Naive thymus-derived CD4-positive, alpha-beta T cell (primary cell): ENCODE measurements at regions not wholly inside any gene's neighbourhood (a gene's known extent, or its start where the extent isn't known, plus 50 kb on each side); places are given as distances from the start of the nearest gene placed in this dataset.

ENCODE experiments used
- ATAC-seq: fragments of 150-1000 bp; cut with Tn5 transposase; 2 replicates; pipeline ENCODE4 v1.10.0; 2021; ENCODE audit warnings: mild to moderate bottlenecking, moderate library complexity
- CTCF ChIA-PET: fragments of 350-600 bp; sonication (Branson Sonifier 250); formaldehyde crosslinking; loops from one replicate; lab custom pipeline; 2021; ENCODE audit warnings: antibody characterized with exemption; lab: Charles Lee
- POLR2A ChIA-PET: fragments of 350-600 bp; sonication (Branson Sonifier 250); formaldehyde crosslinking; loops from one replicate; lab custom pipeline; 2021; ENCODE audit warnings: antibody characterized with exemption, inconsistent platforms; lab: Charles Lee
- DNase-seq, 9 donors: peaks; one replicate each; pipeline versions ENCODE4 v3.0.0 to v3.0.0-alpha.2; 2020 to 2022; ENCODE audit warnings: mixed read lengths in 1 of 9
- H3K27ac ChIP-seq: one replicate; pipeline ENCODE4 v1.7.0; 2013; ENCODE audit warnings: mild to moderate bottlenecking, low read depth, low read length, moderate library complexity
- H3K27me3 ChIP-seq, 2 donors: one replicate each; pipeline ENCODE4 v1.7.0; 2013; ENCODE audit warnings: low read length in 2 of 2, mild to moderate bottlenecking in 2 of 2, moderate library complexity in 2 of 2; ENCODE audit not compliant: control insufficient read depth in 2 of 2, insufficient read depth in 2 of 2
- H3K36me3 ChIP-seq, 3 experiments: 1 replicate in 2 of 3; 2 replicates in 1 of 3; pipeline ENCODE4 v1.7.0; 2013; ENCODE audit warnings: low read length in 3 of 3, mild to moderate bottlenecking in 3 of 3, moderate library complexity in 1 of 3; ENCODE audit not compliant: insufficient read depth in 3 of 3, control insufficient read depth in 2 of 3
- H3K4me1 ChIP-seq, 2 donors: one replicate each; pipeline ENCODE4 v1.7.0; 2013; ENCODE audit warnings: low read length in 2 of 2, mild to moderate bottlenecking in 2 of 2, moderate library complexity in 1 of 2; ENCODE audit not compliant: control insufficient read depth in 2 of 2, insufficient read depth in 2 of 2
- H3K4me3 ChIP-seq: 2 replicates; pipeline ENCODE4 v1.7.0; 2013; ENCODE audit warnings: mild to moderate bottlenecking, low read length
- H3K9me3 ChIP-seq, 3 experiments: 1 replicate in 2 of 3; 2 replicates in 1 of 3; pipeline ENCODE4 v1.7.0; 2013; ENCODE audit warnings: low read length in 3 of 3; ENCODE audit not compliant: control insufficient read depth in 2 of 3
- H3K27ac Mint-ChIP-seq, 9 donors: one replicate each; pipeline ENCODE4 v1.8.0; 2020 to 2022; ENCODE audit warnings: mixed read lengths in 9 of 9, mild to moderate bottlenecking in 8 of 9, moderate library complexity in 5 of 9, inconsistent platforms in 2 of 9
- H3K27me3 Mint-ChIP-seq, 5 donors: one replicate each; pipeline ENCODE4 v1.8.0; 2021 to 2022; ENCODE audit warnings: mixed read lengths in 5 of 5, mild to moderate bottlenecking in 1 of 5
- H3K36me3 Mint-ChIP-seq, 5 donors: one replicate each; pipeline ENCODE4 v1.8.0; 2020 to 2022; ENCODE audit warnings: mixed read lengths in 5 of 5, mild to moderate bottlenecking in 3 of 5, inconsistent platforms in 1 of 5
- H3K4me1 Mint-ChIP-seq, 7 donors: one replicate each; pipeline ENCODE4 v1.8.0; 2020 to 2022; ENCODE audit warnings: mixed read lengths in 7 of 7, mild to moderate bottlenecking in 3 of 7, inconsistent platforms in 1 of 7
- H3K4me3 Mint-ChIP-seq, 10 donors: one replicate each; pipeline ENCODE4 v1.8.0; 2020 to 2022; ENCODE audit warnings: mild to moderate bottlenecking in 10 of 10, mixed read lengths in 10 of 10, moderate library complexity in 6 of 10, inconsistent platforms in 2 of 10
- H3K9me3 Mint-ChIP-seq, 11 donors: one replicate each; pipeline ENCODE4 v1.8.0; 2020 to 2022; ENCODE audit warnings: mixed read lengths in 11 of 11, mild to moderate bottlenecking in 4 of 11, inconsistent platforms in 1 of 11, moderate library complexity in 1 of 11
- intact Hi-C, 2 donors: fragments of 100-400 bp; cut with micrococcal nuclease; formaldehyde crosslinking; loops; one replicate each; pipeline ENCODE4 v1.15.1; 2023

DNA sequence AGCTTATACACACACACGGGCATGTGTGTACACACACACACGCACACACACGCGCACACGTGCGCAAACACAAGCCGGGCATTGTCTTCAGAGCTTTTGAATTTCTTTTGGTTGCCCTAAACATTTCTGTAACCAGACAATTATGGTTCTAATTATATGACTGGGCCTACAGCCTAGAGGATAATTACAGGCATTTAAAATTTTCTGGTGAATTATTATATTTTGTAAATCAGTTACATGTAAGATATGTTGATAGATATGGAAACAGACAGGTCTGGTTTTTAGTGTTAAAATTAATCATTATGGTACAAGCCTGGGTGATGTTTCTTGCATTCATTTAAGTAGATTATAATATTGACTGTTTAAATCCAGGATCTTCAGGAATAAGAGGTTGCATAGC is 1120.5 kb downstream of the ADGRL3 start:
- no peaks in the 10 kb centered on the region for H3K9me3 ChIP-seq
- DNase-seq: no peak
- peaks cover 0 to 23% (median 5%) of the 10 kb centered on the region in 11 donors for H3K9me3 Mint-ChIP-seq
- no peak overlapping the region for H3K4me3 Mint-ChIP-seq
- H3K36me3 ChIP-seq: no peaks in the 10 kb centered on the region
- ChIA-PET CTCF (no interaction called here), POLR2A (no interaction called here)
- no peaks in the 10 kb centered on the region for H3K4me1 ChIP-seq
- intact Hi-C loops: no loop called here
- ATAC-seq: no peak
- no peaks in the 10 kb centered on the region for H3K27me3 Mint-ChIP-seq
- peaks cover 0 to 3% (median 0%) of the 10 kb centered on the region in 5 donors for H3K36me3 Mint-ChIP-seq
- no peaks in the 10 kb centered on the region for H3K27me3 ChIP-seq
- no peaks in the 10 kb centered on the region for H3K4me1 Mint-ChIP-seq
- H3K27ac Mint-ChIP-seq: no peak overlapping the region
- no peak overlapping the region for H3K27ac ChIP-seq
- no peak overlapping the region for H3K4me3 ChIP-seq

DNA sequence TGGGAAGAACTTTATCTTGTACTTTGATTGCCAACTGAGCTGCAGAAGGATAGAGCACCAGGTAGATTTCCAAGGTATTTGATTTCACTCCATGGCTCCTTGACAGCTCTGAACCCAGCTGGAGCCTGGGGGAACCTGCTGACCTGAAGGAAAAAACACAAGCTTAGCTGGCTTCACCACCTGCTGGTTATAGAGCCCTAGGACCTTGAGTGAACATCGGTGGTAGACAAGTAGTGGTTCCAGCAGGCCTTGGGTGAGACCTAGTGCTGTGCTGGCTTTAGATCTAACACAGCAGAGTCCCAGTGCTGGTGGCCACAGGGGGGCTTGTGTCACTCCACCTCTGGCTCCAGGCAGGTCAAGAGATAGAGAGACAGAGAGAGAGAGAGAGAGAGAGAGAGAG is 1102.6 kb downstream of the ADGRL3 start:
- Mint-ChIP-seq H3K27ac (peak overlapping the region in 1 of 9 donors; percentile 75), H3K27me3 (no peaks in the 10 kb centered on the region), H3K4me1 (peaks cover 0 to 2% (median 0%) of the 10 kb centered on the region in 7 donors), H3K36me3 (peaks cover 0 to 6% (median 0%) of the 10 kb centered on the region in 5 donors), H3K4me3 (no peak overlapping the region), H3K9me3 (peaks cover 2 to 41% (median 23%) of the 10 kb centered on the region in 11 donors)
- ChIA-PET POLR2A (no interaction called here), CTCF (no interaction called here)
- DNase-seq (no peak), ATAC-seq (no peak)
- H3K9me3 ChIP-seq: no peaks in the 10 kb centered on the region
- H3K27me3 ChIP-seq: no peaks in the 10 kb centered on the region
- no peaks in the 10 kb centered on the region for H3K36me3 ChIP-seq
- no peaks in the 10 kb centered on the region for H3K4me1 ChIP-seq
- H3K4me3 ChIP-seq: no peak overlapping the region
- intact Hi-C loops: no loop called here
- no peak overlapping the region for H3K27ac ChIP-seq

DNA sequence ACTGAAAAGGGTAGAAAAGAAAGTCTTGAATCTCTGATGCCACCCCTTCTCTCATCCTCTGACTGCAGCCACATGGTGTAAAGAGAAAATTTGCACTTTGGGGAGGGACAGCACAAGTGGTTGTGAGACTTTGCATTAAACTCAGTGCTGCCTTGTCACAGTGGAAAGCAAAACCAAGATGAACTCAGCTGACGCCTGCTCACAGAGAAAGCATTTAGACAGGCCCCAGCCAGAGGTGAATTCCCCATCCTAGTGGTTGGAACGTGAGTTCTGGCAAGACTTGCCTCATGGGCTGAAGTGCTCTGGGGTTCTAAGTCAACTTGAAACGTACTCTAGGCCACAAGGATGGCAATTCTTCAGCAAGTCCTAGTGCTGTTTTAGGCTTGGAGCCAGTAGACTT is 1101.4 kb downstream of the ADGRL3 start:
- Histone ChIP-seq H3K36me3 (no peaks in the 10 kb centered on the region), H3K4me3 (no peak overlapping the region), H3K4me1 (no peaks in the 10 kb centered on the region), H3K27me3 (no peaks in the 10 kb centered on the region), H3K9me3 (no peaks in the 10 kb centered on the region), H3K27ac (no peak overlapping the region)
- Mint-ChIP-seq H3K9me3 (peaks cover 2 to 37% (median 20%) of the 10 kb centered on the region in 11 donors), H3K4me3 (no peak overlapping the region), H3K27ac (no peak overlapping the region), H3K27me3 (no peaks in the 10 kb centered on the region), H3K4me1 (peaks cover 0 to 2% (median 0%) of the 10 kb centered on the region in 7 donors), H3K36me3 (peaks cover 0 to 6% (median 0%) of the 10 kb centered on the region in 5 donors)
- ATAC-seq: no peak
- ChIA-PET POLR2A (no interaction called here), CTCF (no interaction called here)
- intact Hi-C loops: no loop called here
- no peak for DNase-seq

DNA sequence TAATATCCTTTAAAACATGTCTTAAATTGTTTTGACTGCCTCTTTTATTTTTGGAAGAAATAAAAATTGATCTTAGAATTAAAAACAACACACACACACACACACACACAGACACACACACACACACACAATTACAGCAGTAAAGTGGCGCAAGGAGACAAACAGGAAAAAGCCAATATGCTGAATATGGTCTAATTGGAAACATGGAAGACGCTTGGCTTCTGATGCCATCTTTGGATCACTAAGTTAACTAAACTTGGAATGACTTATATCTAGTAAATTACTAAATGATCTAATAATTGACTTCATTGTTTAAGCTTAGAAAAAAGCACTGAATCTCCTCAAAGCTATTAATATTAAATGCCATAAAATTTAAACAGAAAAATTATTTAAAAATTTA is 1093.4 kb downstream of the ADGRL3 start:
- Histone ChIP-seq H3K36me3 (no peaks in the 10 kb centered on the region), H3K4me1 (no peaks in the 10 kb centered on the region), H3K27me3 (no peaks in the 10 kb centered on the region), H3K9me3 (no peaks in the 10 kb centered on the region), H3K4me3 (no peak overlapping the region), H3K27ac (no peak overlapping the region)
- POLR2A ChIA-PET: no interaction called here
- no peak overlapping the region for H3K4me3 Mint-ChIP-seq
- H3K27ac Mint-ChIP-seq: no peak overlapping the region
- DNase-seq (no peak), ATAC-seq (no peak)
- no peaks in the 10 kb centered on the region for H3K4me1 Mint-ChIP-seq
- no peaks in the 10 kb centered on the region for H3K36me3 Mint-ChIP-seq
- CTCF ChIA-PET: no interaction called here
- peaks cover 0 to 45% (median 6%) of the 10 kb centered on the region in 11 donors for H3K9me3 Mint-ChIP-seq
- intact Hi-C loops: no loop called here
- H3K27me3 Mint-ChIP-seq: no peaks in the 10 kb centered on the region

DNA sequence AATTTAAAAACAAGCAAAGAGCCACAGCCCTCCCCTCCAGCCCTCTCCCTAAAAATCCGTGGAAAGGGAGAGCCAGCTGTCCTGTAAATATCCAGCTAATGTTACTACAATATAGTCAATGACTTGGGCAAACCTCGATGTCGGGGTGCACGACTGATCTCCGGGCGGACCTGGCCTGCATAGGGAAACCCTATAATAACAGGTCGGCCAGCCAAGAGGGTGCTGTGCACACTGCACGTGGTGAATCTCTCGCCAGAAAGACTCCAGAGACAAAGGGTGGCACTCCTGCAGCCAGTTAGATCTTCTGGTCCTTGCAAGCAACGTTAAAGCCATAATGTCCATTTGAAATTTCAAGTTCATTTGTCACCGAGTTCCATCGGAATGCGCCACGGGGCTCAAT is 1092.8 kb downstream of the ADGRL3 start:
- H3K27me3 ChIP-seq: no peaks in the 10 kb centered on the region
- Mint-ChIP-seq H3K9me3 (peaks cover 0 to 41% (median 7%) of the 10 kb centered on the region in 11 donors), H3K27me3 (no peaks in the 10 kb centered on the region), H3K4me3 (no peak overlapping the region), H3K27ac (no peak overlapping the region), H3K4me1 (no peaks in the 10 kb centered on the region), H3K36me3 (no peaks in the 10 kb centered on the region)
- H3K27ac ChIP-seq: no peak overlapping the region
- no peak overlapping the region for H3K4me3 ChIP-seq
- POLR2A ChIA-PET: no interaction called here
- CTCF ChIA-PET: no interaction called here
- no peaks in the 10 kb centered on the region for H3K4me1 ChIP-seq
- DNase-seq (no peak), ATAC-seq (no peak)
- no peaks in the 10 kb centered on the region for H3K9me3 ChIP-seq
- H3K36me3 ChIP-seq: no peaks in the 10 kb centered on the region
- intact Hi-C loops: no loop called here

DNA sequence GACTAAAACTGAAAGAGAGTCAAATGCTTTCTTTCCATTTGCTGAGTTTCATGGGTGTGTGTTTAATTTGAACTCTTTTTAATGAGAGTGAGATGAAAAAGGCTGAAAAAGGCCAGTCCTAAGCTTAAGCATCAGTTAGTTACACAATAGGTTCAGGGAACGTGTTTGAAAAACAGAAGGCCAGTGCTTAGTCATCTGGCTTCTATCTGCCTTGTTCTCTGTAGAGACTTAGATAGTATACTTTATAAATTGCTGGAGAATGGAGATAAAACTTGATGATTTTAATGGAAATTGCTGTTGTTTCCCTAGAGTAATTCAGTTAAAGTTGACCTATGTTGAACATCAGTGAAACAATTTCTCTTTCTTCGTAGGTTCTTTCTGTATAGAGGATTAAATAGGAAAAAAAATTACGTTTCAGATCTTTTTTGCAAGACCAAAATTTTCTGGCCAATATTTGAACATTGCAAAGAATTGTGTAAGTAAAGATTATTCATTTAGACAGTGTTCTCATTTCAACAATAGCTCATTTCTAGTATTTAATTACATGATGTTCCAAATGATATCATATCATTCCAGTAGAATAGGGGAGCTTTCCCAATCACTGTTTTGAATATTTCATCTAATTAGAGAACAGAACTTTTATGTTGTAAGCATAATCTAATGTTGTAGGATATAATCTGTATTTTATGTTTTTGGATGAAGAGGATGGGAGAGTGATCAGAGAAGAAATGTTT is 1088.8 kb downstream of the ADGRL3 start:
- Histone ChIP-seq H3K36me3 (no peaks in the 10 kb centered on the region), H3K27me3 (no peaks in the 10 kb centered on the region), H3K4me1 (no peaks in the 10 kb centered on the region), H3K4me3 (no peak overlapping the region), H3K9me3 (no peaks in the 10 kb centered on the region), H3K27ac (no peak overlapping the region)
- intact Hi-C loops: no loop called here
- H3K36me3 Mint-ChIP-seq: no peaks in the 10 kb centered on the region
- CTCF ChIA-PET: interaction anchor here (0.5 kb wide), 1 partner anchor 114 kb away, joined by 3 read pairs; no protein-coding TSS in a partner anchor
- no peaks in the 10 kb centered on the region for H3K27me3 Mint-ChIP-seq
- POLR2A ChIA-PET: no interaction called here
- H3K27ac Mint-ChIP-seq: no peak overlapping the region
- no peak for ATAC-seq
- DNase-seq: no peak
- no peaks in the 10 kb centered on the region for H3K4me1 Mint-ChIP-seq
- H3K9me3 Mint-ChIP-seq: peaks cover 0 to 19% (median 3%) of the 10 kb centered on the region in 11 donors
- no peak overlapping the region for H3K4me3 Mint-ChIP-seq

DNA sequence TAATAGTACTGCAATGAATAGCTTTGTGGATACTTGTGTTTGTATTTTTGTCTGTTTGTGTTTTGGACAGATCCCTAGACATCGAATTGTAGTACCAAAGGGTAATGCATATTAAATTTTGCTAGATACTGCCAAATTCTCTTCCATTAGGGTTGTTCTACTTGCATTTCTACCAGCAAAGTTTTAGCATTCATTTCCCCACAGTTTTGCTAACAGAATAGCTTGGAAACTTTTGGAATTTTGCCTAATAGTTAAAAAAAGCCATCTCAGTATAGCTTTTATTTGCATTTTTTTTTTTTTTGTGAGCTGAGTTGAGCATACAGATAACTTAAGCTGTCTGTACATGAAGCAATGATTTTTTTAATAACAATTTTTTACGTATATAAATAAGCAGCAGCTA is 1084.9 kb downstream of the ADGRL3 start:
- H3K4me1 Mint-ChIP-seq: no peaks in the 10 kb centered on the region
- ChIA-PET CTCF (no interaction called here), POLR2A (no interaction called here)
- Histone ChIP-seq H3K27ac (no peak overlapping the region), H3K4me3 (no peak overlapping the region), H3K4me1 (no peaks in the 10 kb centered on the region), H3K36me3 (no peaks in the 10 kb centered on the region), H3K9me3 (no peaks in the 10 kb centered on the region), H3K27me3 (no peaks in the 10 kb centered on the region)
- intact Hi-C loops: no loop called here
- no peak overlapping the region for H3K27ac Mint-ChIP-seq
- ATAC-seq: no peak
- DNase-seq: no peak
- H3K27me3 Mint-ChIP-seq: no peaks in the 10 kb centered on the region
- peaks cover 3 to 21% (median 8%) of the 10 kb centered on the region in 11 donors for H3K9me3 Mint-ChIP-seq
- no peak overlapping the region for H3K4me3 Mint-ChIP-seq
- no peaks in the 10 kb centered on the region for H3K36me3 Mint-ChIP-seq
